ENCODE measurements at regions not wholly inside any gene's neighbourhood (a gene's known extent, or its start where the extent isn't known, plus 50 kb on each side); places are given as distances from the start of the nearest gene placed in this dataset.
"Not testable (repeated sequence)": the region's sequence is repeated elsewhere in the genome, so short reads cannot be mapped to it uniquely, and the experiment has no call there.

- no peak for DNase-seq
Measured at GRCh38 chr10:2918489-2918888, 148.9 kb upstream of the PFKP start.

DNA sequence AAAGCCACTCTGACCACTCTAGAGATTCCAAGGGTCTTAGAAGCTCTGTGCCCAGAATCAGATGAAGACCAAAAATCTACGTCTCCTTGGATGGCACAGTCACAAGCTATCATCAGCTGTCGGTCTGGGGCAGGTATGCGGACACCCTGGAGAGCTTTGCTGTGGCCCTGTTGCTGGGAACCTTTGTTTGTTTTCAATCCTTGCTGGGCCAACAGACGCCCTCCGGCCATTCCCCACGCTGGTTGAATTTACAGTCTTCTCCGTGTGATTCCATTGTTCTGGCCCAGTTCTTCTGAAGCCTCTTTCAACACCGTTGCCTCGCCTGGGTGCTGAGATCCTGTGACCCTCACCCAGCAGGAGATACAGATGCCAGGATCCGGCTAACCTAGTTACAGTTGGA, 149.4 kb upstream of the PFKP start:
- DNase-seq = no peak

- no peak for DNase-seq
Measured at GRCh38 chr10:2915412-2915811, 151.9 kb upstream of the PFKP start.

GRCh38 chr10:2914741-2915140, 152.6 kb upstream of the PFKP start:
- DNase-seq = no peak

GRCh38 chr10:2913474-2913873, 153.9 kb upstream of the PFKP start:
- DNase-seq = no peak

DNA sequence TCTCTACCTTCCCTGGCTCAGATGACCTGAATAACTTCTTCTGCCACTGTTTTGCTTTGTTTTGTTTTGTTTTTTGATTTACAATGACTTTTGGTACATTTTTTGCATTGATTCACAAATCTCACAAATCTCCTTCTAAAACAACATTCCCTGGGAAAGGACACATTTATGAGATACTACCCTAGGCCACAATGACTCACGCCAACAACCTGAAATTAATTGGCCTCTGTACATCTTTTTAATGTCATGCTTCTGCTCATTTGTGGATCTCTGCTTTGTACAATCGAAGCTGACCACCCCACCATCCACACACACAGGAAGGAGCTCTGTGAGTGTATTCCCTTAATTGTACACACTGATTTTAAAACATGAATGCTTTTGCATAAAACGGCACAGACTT, 156.7 kb upstream of the PFKP start:
- no peak for DNase-seq

DNA sequence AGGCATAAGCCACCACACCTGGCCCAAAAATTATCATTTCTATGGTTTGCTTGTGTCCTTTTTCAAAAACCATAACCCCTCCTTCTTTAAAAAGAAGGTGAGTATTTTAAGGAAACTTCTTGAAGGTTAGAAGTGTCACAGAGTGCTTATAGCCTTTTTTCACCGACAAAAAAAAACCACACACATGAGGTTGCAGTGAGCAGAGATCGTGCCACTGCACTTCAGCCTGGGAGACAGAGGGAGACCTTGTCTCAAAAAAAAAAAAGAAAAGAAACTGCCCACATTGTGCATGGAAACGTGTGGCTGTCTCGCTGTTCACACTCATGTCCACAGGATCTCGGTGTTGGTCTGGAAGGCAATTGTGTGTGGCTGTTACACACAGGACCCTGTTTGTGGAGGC, 157.4 kb upstream of the PFKP start:
- DNase-seq = no peak

- peak; percentile 81 for DNase-seq
Measured at GRCh38 chr10:2908851-2909630, 158.3 kb upstream of the PFKP start.

- DNase-seq = no peak
Measured at GRCh38 chr10:2906974-2907373, 160.4 kb upstream of the PFKP start.

GRCh38 chr10:2905851-2906250, 161.5 kb upstream of the PFKP start:
- no peak for DNase-seq

DNA sequence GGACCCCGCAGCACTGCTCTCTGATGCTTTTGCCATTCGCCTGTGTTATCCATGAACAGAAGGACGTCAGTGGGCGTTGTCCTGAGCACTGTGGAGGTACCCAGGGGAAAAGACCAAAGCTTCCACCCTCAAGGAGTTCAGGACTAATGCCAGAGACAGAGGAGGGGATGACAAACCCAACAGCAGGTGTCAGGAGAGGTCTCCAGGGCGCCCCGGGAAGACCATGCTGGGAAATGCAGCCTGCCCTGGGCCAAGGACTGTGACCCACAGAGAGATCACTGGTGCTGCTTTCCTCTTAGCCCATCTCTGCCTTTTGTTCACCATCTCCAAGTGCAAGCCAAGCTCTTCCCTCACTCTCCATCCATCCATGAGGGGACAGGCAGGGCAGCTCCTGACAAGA, 166.8 kb upstream of the PFKP start:
- DNase-seq = no peak

GRCh38 chr10:2899246-2899951, 167.9 kb upstream of the PFKP start:
- no peak for DNase-seq

DNA sequence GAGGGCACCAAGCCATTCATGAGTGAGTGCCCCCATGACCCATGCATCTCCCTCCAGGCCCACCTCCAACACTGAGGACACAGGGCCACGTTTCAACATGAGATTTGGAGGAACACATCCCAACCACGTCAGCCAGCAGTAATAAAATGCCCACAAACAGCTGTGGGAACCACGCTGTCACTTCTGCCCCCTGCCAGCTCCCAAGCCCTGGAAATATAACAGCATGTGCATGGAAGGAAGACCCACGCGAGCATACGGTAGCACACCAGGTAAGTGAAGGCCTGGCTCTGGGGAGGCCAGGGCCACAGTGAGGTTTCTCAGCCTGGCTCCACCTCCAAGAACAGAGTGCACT, 168.9 kb upstream of the PFKP start:
- no peak for DNase-seq

DNA sequence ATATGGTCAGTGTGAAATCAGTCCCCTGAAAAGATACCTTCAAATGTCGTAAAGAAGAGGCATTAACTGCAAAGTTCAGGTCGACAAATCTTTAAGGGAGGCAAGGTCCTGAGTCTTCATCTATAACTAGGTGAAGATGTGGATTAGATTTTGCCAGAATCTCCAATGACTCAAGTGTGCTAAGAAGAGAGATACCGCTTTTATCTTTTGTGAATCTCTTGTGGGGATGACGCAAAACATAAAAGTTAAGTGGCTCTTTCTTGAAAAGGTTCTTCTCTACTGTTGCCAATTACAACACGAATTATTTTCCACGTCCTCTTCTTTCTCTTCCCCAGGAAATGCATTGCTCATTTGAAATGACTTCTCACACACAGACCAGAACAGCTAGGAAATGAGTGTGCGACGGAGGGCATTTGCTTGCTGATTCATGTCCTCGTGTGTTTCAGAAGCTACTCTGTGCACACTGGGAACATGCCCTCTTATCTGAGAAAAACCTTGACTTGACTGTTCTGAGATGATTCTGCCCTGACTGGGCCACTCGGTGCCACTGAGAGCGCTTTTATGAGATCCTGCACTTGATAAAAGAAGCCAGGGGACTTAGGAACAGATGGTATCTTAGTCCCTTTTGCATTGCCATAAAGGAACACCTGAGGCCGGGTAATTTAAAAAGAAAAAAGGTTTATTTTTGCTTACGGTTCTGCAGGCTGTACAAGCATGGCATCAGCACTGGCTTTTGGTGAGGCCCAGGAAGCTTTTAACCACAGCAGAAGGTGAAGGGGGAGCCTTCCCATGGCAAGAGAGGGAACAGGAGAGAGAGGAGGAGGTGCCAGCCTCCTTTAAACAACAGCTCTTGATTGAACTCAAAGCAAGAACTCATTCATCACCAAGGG, 169.5 kb upstream of the PFKP start:
- DNase-seq = peak; percentile 58

DNA sequence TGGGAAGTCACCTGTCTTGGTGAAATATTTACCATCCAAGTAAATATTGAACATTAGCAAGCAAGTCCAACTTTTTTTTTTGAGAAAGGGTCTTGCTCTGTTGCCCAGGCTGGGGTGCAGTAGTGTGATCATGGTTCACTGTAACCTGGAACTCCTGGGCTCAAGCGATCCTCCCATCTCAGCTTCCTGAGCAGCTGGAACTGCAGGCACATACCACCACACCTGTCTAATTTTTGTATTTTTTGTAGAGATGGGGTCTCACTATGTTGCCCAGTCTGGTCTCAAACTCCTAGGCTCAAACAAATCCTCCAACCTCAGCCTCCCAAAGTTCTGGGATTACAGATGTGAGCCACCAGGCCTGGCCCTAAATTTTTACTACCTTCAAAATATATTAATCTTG, 171.0 kb upstream of the PFKP start:
- not testable (repeated sequence) for DNase-seq

GRCh38 chr10:2895594-2896196, 171.7 kb upstream of the PFKP start:
- no peak for DNase-seq

- DNase-seq = no peak
Measured at GRCh38 chr10:2893991-2894390, 173.4 kb upstream of the PFKP start.

DNA sequence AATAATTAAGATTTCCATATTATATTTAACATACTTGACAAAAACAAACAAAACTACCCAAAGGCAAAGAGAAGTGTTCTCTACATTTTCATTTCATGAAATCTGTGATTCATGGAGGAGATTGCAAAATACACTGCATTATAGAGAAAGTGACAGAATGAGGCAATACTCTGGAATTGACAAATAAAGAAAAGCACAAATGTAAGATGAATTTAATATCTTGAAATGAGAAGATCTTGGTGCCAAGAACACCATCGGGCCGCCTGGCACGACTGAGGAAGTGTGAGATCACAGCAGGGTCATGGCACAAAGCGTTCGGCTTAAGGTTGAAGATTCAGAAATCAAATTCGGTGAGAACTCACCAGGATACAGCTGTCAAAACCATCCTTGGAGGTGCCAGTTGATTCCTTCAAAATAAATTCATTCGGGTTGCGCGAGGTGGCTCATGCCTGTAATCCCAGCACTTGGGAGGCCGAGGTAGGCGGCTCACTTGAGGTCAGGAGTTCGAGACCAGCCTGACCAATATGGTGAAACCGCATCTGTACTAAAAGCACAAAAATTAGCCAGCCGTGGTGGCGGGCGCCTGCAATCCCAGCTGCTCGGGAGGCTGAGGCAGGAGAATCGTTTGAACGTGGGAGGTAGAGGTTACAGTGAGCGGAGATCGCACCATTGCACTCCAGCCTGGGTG, 174.0 kb upstream of the PFKP start:
- DNase-seq = no peak

- no peak for DNase-seq
Measured at GRCh38 chr10:2891770-2892124, 175.6 kb upstream of the PFKP start.

DNA sequence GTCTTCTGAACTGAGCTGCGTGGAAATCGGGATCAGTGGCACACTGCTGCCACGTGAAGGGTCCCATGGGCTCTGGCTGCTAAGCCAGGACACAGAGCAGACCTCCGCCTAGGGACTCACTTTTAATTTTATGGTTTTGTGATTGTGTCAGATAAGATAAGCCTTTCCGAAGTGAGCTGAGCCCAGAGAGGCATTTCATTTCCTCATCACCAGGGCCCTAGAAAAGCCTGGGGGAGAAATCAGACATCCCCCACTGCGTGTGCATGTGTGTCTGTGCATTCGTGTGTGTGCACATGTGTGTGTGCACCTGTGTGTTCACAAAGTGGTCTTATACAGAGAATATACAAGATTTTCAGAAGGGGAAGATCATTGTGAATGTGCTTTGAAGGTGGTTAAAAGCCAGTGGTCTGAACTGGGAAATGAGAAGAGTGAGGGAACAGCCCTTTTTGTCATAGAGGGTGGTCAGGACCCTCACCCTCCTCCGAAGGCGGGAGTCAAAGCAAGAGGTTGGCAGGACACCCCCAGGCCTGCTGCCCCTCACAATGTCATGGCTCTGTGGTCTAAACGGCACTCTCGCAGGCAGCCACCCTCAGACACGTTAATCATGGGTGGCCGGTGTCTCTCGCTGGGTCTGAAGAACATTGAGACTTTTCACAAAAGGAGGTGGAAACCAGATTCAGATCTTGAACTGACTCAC, 176.1 kb upstream of the PFKP start:
- DNase-seq = peak; percentile 37

DNA sequence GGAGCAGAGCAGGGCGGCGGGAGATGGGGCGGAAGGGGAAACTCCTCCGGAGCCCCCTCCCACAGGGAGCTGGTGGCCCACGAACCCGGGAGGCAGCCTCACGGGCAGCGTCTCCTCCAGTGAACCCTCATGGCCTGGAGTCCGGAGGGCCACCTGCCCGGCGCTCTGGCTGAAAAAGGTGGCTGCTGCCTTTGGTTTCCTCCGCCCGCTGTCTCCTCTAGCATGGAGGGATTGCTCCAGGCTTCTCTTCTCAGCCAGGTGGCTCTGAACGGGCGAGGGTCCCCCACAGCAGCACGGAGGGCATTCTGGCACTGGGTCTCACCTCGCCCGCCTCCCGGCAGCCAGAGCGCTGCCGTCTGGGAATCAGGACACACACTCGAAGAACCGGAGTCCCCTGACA, 177.3 kb upstream of the PFKP start:
- DNase-seq = no peak

- DNase-seq = no peak
Measured at GRCh38 chr10:2888403-2889004, 178.8 kb upstream of the PFKP start.

All from GF-D8 (cell line).